Thymus (tissue), 11 donors: ENCODE measurements at regions not wholly inside any gene's neighbourhood (a gene's known extent, or its start where the extent isn't known, plus 50 kb on each side); places are given as distances from the start of the nearest gene placed in this dataset.
"Not testable (repeated sequence)": the region's sequence is repeated elsewhere in the genome, so short reads cannot be mapped to it uniquely, and the experiment has no call there.

Experiments used
- DNase-seq, 9 donors: peaks; one replicate each; pipeline ENCODE4 v3.0.0-alpha.2; 2013; ENCODE audit warnings: low spot score in 9 of 9, low read depth in 6 of 9, missing footprints in 1 of 9
- H3K27ac ChIP-seq, 2 donors: one replicate each; pipeline ENCODE4 v1.5.1; 2013; ENCODE audit warnings: control low read depth in 1 of 2, low read depth in 1 of 2, low read length in 1 of 2, mild to moderate bottlenecking in 1 of 2, moderate library complexity in 1 of 2
- H3K27me3 ChIP-seq, 2 donors: one replicate each; pipeline ENCODE4 v1.5.1; 2013; ENCODE audit warnings: low read length in 1 of 2; ENCODE audit not compliant: control insufficient read depth in 2 of 2, insufficient read depth in 1 of 2
- H3K36me3 ChIP-seq, 2 donors: one replicate each; pipeline ENCODE4 v1.5.1; 2013; ENCODE audit warnings: low read length in 1 of 2, mild to moderate bottlenecking in 1 of 2, moderate library complexity in 1 of 2; ENCODE audit not compliant: control insufficient read depth in 2 of 2, insufficient read depth in 2 of 2
- H3K4me1 ChIP-seq, 2 donors: one replicate each; pipeline ENCODE4 v1.5.1; 2013; ENCODE audit warnings: low read length in 2 of 2; ENCODE audit not compliant: control insufficient read depth in 2 of 2, insufficient read depth in 2 of 2
- H3K4me3 ChIP-seq, 2 donors: one replicate each; pipeline ENCODE4 v1.5.1; 2013; ENCODE audit warnings: low read length in 2 of 2, control low read depth in 1 of 2, mild to moderate bottlenecking in 1 of 2
- H3K9me3 ChIP-seq, 2 donors: one replicate each; pipeline ENCODE4 v1.5.1; 2013; ENCODE audit warnings: low read length in 1 of 2, mild to moderate bottlenecking in 1 of 2; ENCODE audit not compliant: control insufficient read depth in 2 of 2, insufficient read depth in 1 of 2
- WGBS: extraction: QIAGEN DNeasy Blood & Tissue Kit; methylation state at CpG from one replicate; pipeline ENCODE4 v1.1.7; 2013; 5-methylcytosine and 5-hydroxymethylcytosine counted together
- donor health status: healthy.

DNA sequence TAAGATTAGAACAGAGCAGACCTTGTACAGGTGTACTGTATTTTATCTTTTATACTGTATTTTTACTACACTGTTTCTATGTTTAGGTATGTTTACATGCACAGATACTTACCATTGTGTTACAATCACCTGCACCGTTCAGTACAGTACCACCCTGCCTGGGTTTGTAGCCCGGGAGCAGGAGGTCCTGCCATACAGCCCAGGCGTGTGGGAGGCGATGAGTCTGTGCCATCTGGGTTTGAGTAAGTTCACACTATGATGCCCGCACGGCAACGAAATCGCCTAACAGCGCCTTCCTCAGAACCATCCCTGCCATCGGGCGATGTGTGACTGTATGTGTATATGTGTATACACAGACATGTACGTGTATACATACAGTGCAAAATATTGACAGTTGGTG is 157.1 kb upstream of the FOXD4L5 start:
- 94% methylated on average over 11 of the region's 12 CpGs for WGBS

DNA sequence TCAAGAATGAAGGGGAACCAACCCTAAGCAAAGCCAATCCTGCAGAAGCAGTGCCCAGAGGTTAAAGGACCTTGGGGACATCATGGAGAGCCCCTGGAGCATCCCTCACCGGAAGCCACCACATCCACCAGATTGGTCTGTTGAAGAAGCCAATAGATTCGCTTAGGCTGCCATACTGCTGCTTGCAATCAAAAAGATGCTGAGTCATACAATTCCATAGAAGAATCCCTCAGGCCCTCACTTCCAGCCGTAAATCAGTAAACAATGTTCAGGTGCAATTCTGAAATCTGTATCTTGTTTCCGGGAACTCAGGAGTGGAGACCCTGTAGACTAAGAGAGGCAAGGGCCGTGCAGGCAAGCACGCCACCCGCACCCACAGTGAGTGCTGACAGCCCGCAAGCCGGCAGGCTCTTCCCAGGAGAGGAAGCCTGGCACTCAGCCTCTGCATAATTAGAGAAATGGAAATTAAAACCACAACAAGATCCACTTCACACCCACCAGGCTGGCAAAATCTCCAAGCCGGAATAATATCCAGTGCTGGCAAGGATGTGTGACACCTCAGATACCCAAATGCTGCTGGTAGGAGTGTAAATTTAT is 156.4 kb upstream of the FOXD4L5 start:
- not testable (repeated sequence) for H3K36me3 ChIP-seq, H3K9me3 ChIP-seq, DNase-seq, H3K27ac ChIP-seq, H3K4me3 ChIP-seq, H3K27me3 ChIP-seq, H3K4me1 ChIP-seq
- WGBS: 89% methylated on average over 10 of the region's 10 CpGs

More for the DNA sequence above, 157.1 kb upstream of the FOXD4L5 start:
- H3K4me1 ChIP-seq, H3K27ac ChIP-seq, H3K27me3 ChIP-seq, DNase-seq, H3K9me3 ChIP-seq, H3K36me3 ChIP-seq, H3K4me3 ChIP-seq: not testable (repeated sequence)

DNA sequence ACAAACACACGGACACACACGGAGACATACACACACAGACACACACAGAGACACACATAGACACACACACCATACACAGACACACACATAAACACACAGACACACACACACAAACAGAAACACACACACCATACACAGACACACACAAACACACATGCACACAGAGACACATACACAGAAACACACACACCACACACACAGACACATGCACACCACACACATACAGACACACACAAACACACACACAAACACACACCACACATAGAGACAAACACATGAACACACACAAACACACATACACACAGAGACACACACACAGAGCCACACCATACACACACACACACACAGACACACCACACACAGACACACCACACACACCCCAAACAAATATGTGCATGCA is 152.7 kb upstream of the FOXD4L5 start:
- Histone ChIP-seq H3K27me3 (no peaks in the 10 kb centered on the region), H3K36me3 (no peaks in the 10 kb centered on the region), H3K9me3 (peaks cover 7 to 11% of the 10 kb centered on the region in 2 donors), H3K4me3 (no peak overlapping the region), H3K27ac (no peak overlapping the region), H3K4me1 (no peaks in the 10 kb centered on the region)
- WGBS: 77% methylated on average over 2 of the region's 2 CpGs
- no peak for DNase-seq

DNA sequence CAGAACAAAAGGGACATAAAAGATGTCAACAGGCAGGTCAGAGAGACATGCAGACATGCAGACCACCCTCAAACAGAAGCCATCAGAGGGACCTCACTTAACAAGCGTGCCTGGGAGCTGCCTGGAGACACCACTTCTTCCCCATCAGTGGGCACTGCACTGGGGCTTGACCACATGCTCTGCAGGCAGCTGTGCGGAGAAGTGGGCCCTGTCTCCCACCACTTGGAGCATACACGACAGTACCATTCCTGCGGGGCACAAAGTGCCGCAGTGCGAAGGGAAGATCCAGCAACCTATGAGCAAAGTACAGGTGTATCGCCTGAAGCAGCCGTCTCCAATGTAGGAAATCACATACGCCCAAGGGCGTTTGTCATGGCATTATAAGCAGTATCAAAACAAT is 150.5 kb upstream of the FOXD4L5 start:
- no peaks in the 10 kb centered on the region for H3K4me1 ChIP-seq
- WGBS: 84% methylated on average over 10 of the region's 10 CpGs
- H3K27ac ChIP-seq: no peak overlapping the region

DNA sequence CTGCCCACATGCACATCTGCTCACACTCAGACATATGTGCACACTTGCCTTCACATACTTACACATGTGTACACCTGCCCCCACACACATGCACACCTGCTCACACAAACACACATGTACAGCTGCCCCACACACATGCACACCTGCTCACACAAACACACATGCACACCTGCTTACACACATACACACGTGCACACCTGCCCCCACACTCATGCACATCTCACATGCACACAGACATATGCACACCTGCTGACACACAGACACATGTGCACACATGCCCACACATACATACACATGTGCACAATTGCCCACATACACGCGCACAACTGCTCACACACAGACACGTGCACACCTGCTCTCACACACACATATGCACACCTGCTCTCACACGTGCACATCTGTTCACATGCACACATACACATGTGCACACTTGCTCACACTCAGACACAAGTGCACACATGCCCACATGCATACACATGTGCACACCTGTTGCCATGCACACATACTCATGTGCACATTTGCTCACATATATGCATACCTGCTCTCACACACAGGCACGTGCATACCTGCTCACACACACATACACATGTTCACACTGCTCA is 147.8 kb upstream of the FOXD4L5 start:
- Histone ChIP-seq H3K9me3 (peaks cover 17 to 30% of the 10 kb centered on the region in 2 donors), H3K27me3 (no peaks in the 10 kb centered on the region), H3K36me3 (no peaks in the 10 kb centered on the region), H3K4me3 (no peak overlapping the region), H3K4me1 (no peaks in the 10 kb centered on the region), H3K27ac (no peak overlapping the region)
- WGBS: 93% methylated on average over 6 of the region's 6 CpGs
- no peak for DNase-seq

More for the DNA sequence above, 150.5 kb upstream of the FOXD4L5 start:
- Histone ChIP-seq H3K36me3 (no peaks in the 10 kb centered on the region), H3K9me3 (peaks cover 13 to 15% of the 10 kb centered on the region in 2 donors), H3K4me3 (no peak overlapping the region), H3K27me3 (no peaks in the 10 kb centered on the region)
- DNase-seq: no peak

DNA sequence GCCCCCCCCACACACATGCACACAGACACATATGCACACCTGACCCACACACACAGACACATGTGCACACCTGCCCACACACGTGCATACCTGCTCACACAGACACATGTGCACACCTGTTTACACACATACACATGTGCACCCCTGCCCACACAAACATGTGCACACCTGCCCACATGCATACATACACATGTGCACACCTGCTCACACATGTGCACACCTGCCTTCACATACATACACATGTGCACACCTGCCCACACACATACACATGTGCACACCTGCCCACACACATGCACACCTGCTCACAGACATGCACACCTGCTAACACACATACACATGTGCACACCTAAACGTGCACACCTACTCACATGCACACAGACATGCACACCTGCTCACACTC is 147.0 kb upstream of the FOXD4L5 start:
- H3K9me3 ChIP-seq: peaks cover 14 to 34% of the 10 kb centered on the region in 2 donors
- H3K36me3 ChIP-seq: no peaks in the 10 kb centered on the region
- no peak overlapping the region for H3K27ac ChIP-seq
- no peaks in the 10 kb centered on the region for H3K4me1 ChIP-seq
- no peak overlapping the region for H3K4me3 ChIP-seq
- H3K27me3 ChIP-seq: no peaks in the 10 kb centered on the region
- no peak for DNase-seq
- WGBS: 78% methylated on average over 2 of the region's 2 CpGs

DNA sequence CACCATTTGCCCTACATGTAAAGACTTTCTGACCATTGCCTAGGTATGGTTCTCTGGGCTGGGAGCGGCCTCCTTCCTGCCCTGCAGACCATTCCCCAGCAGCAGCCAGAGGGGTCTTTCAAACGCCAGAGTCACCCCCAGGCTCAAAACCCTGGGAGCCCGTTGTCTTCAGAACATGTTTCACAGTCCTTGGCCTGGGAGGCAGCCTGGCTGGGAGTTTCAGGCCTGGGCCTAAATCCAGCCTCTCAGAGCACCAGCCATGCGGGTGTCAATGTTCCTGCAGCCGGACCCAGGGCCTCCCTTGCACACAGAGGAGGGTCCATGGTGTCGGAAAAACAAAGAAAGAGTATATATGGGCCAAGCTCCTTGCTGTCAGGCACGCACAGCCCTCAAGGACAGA is 145.2 kb upstream of the FOXD4L5 start:
- Histone ChIP-seq H3K27me3 (no peaks in the 10 kb centered on the region), H3K4me3 (no peak overlapping the region), H3K36me3 (no peaks in the 10 kb centered on the region), H3K4me1 (no peaks in the 10 kb centered on the region), H3K27ac (no peak overlapping the region), H3K9me3 (peaks cover 16 to 41% of the 10 kb centered on the region in 2 donors)
- DNase-seq: no peak
- 80% methylated on average over 7 of the region's 7 CpGs for WGBS

DNA sequence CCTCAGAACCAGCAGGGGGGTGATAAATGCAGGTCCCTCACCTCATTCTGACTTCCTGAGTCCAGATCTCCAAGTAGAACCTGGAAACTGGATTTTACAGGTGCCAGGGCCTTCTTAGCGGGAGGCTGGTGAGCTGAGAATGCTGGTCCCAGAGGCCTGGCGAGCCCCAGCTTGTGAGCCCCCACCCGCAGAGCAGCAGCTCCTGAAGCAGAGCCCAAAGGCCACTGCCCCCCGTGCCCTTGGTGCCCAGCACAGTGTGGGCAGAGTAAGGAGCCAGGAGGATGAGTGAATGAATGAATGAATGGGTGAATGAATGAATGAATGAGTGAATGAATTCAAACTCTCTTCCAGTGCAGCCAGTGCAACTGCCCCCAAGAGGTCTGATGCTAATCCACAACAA is 142.4 kb upstream of the FOXD4L5 start:
- not testable (repeated sequence) for H3K4me3 ChIP-seq, DNase-seq, H3K4me1 ChIP-seq, H3K27me3 ChIP-seq, H3K27ac ChIP-seq, H3K36me3 ChIP-seq
- H3K9me3 ChIP-seq: peaks cover 12 to 34% of the 10 kb centered on the region in 2 donors
- WGBS: 86% methylated on average over 4 of the region's 4 CpGs

DNA sequence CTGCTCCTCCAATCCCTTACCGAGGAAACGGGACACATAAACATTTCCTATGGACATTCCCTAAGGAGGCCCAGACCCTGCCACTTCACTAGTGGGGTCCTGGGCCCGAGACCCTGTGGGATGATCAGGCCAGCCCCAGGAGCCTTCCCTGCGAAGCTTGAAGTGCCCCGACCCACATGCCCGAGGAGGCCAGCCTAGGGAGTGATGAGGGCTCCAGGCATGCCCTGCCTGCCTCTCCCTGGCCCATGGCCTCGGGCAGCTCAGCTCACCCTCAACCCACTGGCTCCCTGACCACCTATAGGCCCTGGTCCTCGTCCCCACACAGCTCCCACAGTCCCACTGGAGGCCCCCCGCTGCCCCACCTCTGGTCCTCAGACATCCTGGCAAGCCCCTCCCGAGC is 141.8 kb upstream of the FOXD4L5 start:
- not testable (repeated sequence) for H3K27ac ChIP-seq, DNase-seq, H3K4me3 ChIP-seq, H3K36me3 ChIP-seq, H3K27me3 ChIP-seq, H3K4me1 ChIP-seq
- peaks cover 8 to 34% of the 10 kb centered on the region in 2 donors for H3K9me3 ChIP-seq
- WGBS: 74% methylated on average over 10 of the region's 10 CpGs
